OCI-LY7 (cell line): ENCODE measurements at regions not wholly inside any gene's neighbourhood (a gene's known extent, or its start where the extent isn't known, plus 50 kb on each side); places are given as distances from the start of the nearest gene placed in this dataset.

Source experiments
- CTCF ChIP-seq: fragments of 200-600 bp; sonication (generic); conservative IDR thresholded peaks from 2 replicates; pipeline ENCODE4 v1.5.1; 2014; ENCODE audit warnings: mild to moderate bottlenecking, antibody characterized with exemption, low read length, moderate library complexity, mixed read lengths
- EZH2phosphoT487 ChIP-seq: fragments of 200-600 bp; sonication (generic); IDR thresholded peaks from 2 replicates; pipeline ENCODE4 v1.6.1; 2018; ENCODE audit warnings: low read depth, borderline replicate concordance, mild to moderate bottlenecking, mixed run types, antibody characterized with exemption, low read length, moderate library complexity, mixed read lengths

- TF ChIP-seq CTCF (no peak), EZH2phosphoT487 (no peak)
These were observed 140.1 kb upstream of the SPACA7 start for GRCh38 chr13:112236016-112236415.
